Mucosa of descending colon (tissue), 3 donors: ENCODE measurements at regions not wholly inside any gene's neighbourhood (a gene's known extent, or its start where the extent isn't known, plus 50 kb on each side); places are given as distances from the start of the nearest gene placed in this dataset.

ENCODE experiments used
- ATAC-seq: fragments of 200-7000 bp; cut with Tn5 transposase; one replicate; pipeline ENCODE4 v1.9.1; 2020; ENCODE audit warnings: mild to moderate bottlenecking, moderate library complexity
- DNase-seq, 3 donors: peaks; one replicate each; pipeline ENCODE4 v3.0.0-alpha.2; 2020
- H3K36me3 ChIP-seq: fragments of 200-600 bp; one replicate; pipeline ENCODE4 v1.8.0; 2021; ENCODE audit warnings: low read depth, mild to moderate bottlenecking
- H3K4me1 ChIP-seq: fragments of 200-600 bp; one replicate; pipeline ENCODE4 v1.8.0; 2021; ENCODE audit warnings: low read depth, mild to moderate bottlenecking
- H3K4me3 ChIP-seq: fragments of 200-600 bp; one replicate; pipeline ENCODE4 v1.8.0; 2021; ENCODE audit warnings: mild to moderate bottlenecking
- H3K9me3 ChIP-seq: fragments of 200-600 bp; one replicate; pipeline ENCODE4 v1.8.0; 2021; ENCODE audit warnings: mild to moderate bottlenecking
- intact Hi-C, 2 donors: fragments of 100-400 bp; cut with DNase I in 1 of 2; cut with micrococcal nuclease in 1 of 2; formaldehyde crosslinking; loops; one replicate each; pipeline versions ENCODE4 v1.11.0 to v1.11.1; 2022; cut with DNase I, micrococcal nuclease
- TF ChIP-seq, protein P1 (sequence below): fragments of 200-600 bp; IDR thresholded peaks from one replicate; pipeline ENCODE4 v1.8.0; 2022; ENCODE audit warnings: antibody characterized with exemption, mild to moderate bottlenecking
- donor health status: DM: no; HTN: no; CAD: no; lungs with moderate emphysema.
- donor health status: DM: no; HTN: no; CAD: no.
- donor health status: DM: no; HTN: yes; CAD: no.

DNA sequence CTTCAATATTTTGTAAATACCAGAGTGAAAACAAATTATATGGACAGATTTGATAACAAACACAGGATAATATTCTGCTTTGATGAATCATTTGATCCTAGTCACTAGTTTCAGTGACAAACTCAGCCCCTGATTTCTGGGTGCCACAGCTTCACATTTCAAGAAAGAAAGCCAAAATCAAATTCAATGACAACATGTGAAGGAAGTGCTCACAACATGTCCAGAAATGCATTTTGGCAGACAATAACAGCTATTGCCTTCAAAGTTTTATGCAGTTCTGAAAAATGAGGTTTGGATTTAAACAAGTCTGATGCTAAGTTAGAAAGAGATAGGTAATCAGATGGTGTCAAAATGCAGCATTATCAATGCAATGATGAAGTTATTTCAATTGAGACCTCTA is 106.9 kb upstream of the PIEZO2 start:
- Histone ChIP-seq H3K9me3 (peaks cover 35% of the 10 kb centered on the region), H3K36me3 (no peaks in the 10 kb centered on the region), H3K4me3 (no peak overlapping the region), H3K4me1 (no peaks in the 10 kb centered on the region)
- TF ChIP-seq, protein P1, sequence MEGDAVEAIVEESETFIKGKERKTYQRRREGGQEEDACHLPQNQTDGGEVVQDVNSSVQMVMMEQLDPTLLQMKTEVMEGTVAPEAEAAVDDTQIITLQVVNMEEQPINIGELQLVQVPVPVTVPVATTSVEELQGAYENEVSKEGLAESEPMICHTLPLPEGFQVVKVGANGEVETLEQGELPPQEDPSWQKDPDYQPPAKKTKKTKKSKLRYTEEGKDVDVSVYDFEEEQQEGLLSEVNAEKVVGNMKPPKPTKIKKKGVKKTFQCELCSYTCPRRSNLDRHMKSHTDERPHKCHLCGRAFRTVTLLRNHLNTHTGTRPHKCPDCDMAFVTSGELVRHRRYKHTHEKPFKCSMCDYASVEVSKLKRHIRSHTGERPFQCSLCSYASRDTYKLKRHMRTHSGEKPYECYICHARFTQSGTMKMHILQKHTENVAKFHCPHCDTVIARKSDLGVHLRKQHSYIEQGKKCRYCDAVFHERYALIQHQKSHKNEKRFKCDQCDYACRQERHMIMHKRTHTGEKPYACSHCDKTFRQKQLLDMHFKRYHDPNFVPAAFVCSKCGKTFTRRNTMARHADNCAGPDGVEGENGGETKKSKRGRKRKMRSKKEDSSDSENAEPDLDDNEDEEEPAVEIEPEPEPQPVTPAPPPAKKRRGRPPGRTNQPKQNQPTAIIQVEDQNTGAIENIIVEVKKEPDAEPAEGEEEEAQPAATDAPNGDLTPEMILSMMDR: no peak
- intact Hi-C loops: no loop called here
- DNase-seq (no peak), ATAC-seq (no peak)

DNA sequence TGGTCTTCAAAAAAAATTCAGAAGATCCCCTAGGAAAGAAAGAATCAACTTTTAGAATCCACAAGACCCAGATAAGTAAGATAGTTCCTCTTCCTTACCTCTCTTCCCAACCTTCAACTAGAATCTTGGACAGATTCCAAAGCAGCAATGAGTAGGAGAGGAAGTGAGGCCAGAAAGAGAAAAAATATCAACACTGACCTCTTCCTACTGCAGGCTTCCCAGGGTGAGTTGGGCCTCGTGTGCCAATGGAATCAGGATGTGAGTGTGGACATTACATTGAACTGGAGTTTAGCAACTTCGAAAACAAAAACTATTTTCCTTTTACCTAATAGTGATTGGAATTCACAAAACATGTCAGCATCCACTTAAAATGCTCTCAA is 102.5 kb upstream of the PIEZO2 start:
- ATAC-seq (no peak), DNase-seq (no peak)
- intact Hi-C loops: no loop called here
- TF ChIP-seq, protein P1: no peak
- H3K4me3 ChIP-seq: no peak overlapping the region
- H3K36me3 ChIP-seq: no peaks in the 10 kb centered on the region
- no peaks in the 10 kb centered on the region for H3K4me1 ChIP-seq
- peaks cover 39% of the 10 kb centered on the region for H3K9me3 ChIP-seq

DNA sequence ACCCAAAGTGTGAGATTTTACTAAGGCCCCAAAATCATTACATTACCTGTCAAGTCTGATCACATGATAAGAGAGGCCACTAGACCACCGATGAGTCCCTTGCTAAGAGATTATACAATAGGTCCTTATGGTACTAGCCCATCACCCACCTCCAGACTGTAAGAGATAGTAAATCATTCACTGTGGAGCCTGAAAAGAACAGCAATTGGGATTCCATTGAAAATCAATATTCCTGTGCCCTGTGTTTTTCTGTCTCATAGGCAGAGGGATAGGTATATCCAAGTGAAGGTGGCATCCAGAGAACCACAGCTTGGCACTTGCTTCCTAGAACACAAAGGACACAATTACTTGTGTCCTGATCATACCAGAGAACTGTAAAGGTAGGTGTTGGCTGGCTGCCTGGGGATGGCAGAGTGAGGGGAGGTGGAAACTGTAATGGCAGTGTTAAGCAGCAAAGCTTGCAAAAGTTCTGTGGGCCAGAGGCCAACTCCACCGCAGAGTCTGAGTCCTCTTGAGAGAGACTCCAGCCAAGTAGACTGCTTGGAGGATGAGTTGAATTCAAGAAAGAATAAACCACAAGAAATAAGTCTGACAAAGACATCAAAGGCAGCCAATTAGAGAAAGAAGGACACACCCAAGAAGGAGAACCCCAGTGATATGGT is 102.0 kb upstream of the PIEZO2 start:
- no peaks in the 10 kb centered on the region for H3K36me3 ChIP-seq
- H3K4me1 ChIP-seq: no peaks in the 10 kb centered on the region
- no peak for ATAC-seq
- H3K9me3 ChIP-seq: peaks cover 39% of the 10 kb centered on the region
- intact Hi-C loops: no loop called here
- no peak overlapping the region for H3K4me3 ChIP-seq
- TF ChIP-seq, protein P1: no peak
- DNase-seq: no peak

DNA sequence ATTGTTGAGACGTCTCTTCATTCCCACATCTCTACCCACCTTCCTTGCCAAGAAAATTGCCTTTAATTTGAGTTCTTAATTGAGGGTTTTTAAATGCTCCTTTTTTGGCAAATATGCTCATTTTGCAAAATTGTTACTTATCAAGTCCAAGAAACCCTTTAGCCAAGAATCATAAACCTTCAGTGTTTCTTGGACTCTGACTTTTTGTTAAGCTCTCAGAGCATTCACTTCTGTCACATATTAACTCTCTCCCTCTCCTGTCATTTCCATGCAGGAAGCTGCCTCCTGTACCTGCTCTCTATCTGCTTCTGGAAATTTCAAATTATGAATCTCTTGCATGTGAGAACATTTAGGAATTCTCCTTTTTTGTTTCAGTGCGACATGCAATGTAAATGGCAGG is 100.0 kb upstream of the PIEZO2 start:
- H3K4me3 ChIP-seq: no peak overlapping the region
- TF ChIP-seq, protein P1: no peak
- H3K9me3 ChIP-seq: peaks cover 29% of the 10 kb centered on the region
- ATAC-seq (no peak), DNase-seq (no peak)
- no peaks in the 10 kb centered on the region for H3K36me3 ChIP-seq
- intact Hi-C loops: no loop called here
- H3K4me1 ChIP-seq: no peaks in the 10 kb centered on the region

DNA sequence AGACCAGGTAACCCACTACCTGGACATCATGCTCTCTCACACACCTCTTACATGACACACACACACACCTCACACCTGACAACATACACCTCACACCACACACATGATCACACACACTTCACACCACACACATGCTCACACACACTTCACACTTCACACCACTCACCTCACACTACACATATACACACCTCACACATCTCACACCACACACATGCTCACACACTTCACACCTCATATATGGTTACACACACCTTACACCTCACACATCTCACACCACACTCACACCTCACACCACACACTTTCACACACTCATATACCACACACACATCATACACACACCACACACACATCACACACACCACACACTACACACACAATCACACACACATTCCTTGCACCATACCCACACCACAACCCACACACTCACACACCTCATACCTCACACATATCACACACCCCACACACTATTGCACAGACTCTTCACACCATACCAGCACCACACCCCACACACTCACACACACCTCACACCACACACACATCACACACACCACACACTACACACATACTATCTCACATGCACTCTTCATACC is 98.1 kb upstream of the PIEZO2 start:
- DNase-seq (no peak), ATAC-seq (no peak)
- Histone ChIP-seq H3K4me3 (no peak overlapping the region), H3K36me3 (no peaks in the 10 kb centered on the region), H3K9me3 (peaks cover 22% of the 10 kb centered on the region), H3K4me1 (no peaks in the 10 kb centered on the region)
- TF ChIP-seq, protein P1: no peak
- intact Hi-C loops: no loop called here
